ENCODE measurements at regions not wholly inside any gene's neighbourhood (a gene's known extent, or its start where the extent isn't known, plus 50 kb on each side); places are given as distances from the start of the nearest gene placed in this dataset.

GRCh38 chr16:87058728-87059250 lies 258.4 kb downstream of the C16orf95 start:
- TF ChIP-seq CTCF (conservative IDR thresholded peaks at IDR 0.05; ENCODE audit: low read length) (no peak), EZH2phosphoT487 (IDR thresholded peaks at IDR 0.05; ENCODE audit: borderline replicate concordance, low read depth, low read length) (no peak)

Data from OCI-LY7 (cell line).